ENCODE measurements at regions not wholly inside any gene's neighbourhood (a gene's known extent, or its start where the extent isn't known, plus 50 kb on each side); places are given as distances from the start of the nearest gene placed in this dataset.

- Histone ChIP-seq H3K36me3 (ENCODE audit: control insufficient read depth in 1 of 2, insufficient read depth in 2 of 2, low read length in 2 of 2) (no peaks in the 10 kb centered on the region), H3K9ac (ENCODE audit: low read depth in 1 of 2, low read length in 2 of 2) (no peak overlapping the region), H3K4me1 (ENCODE audit: control insufficient read depth in 1 of 2, insufficient read depth in 2 of 2, low read length in 2 of 2) (no peaks in the 10 kb centered on the region), H3K9me3 (ENCODE audit: control insufficient read depth in 1 of 2, low read length in 2 of 2) (no peaks in the 10 kb centered on the region), H3K27me3 (ENCODE audit: control insufficient read depth in 1 of 2, insufficient read depth in 2 of 2, low read length in 2 of 2) (no peaks in the 10 kb centered on the region), H3K27ac (ENCODE audit: low read depth, low read length) (no peak overlapping the region), H3K4me3 (ENCODE audit: low read depth in 1 of 2, low read length in 2 of 2) (no peak overlapping the region)
These were observed 828.9 kb downstream of the CDH11 start for GRCh38 chr16:64292953-64293352.

- Histone ChIP-seq H3K4me1 (ENCODE audit: control insufficient read depth in 1 of 2, insufficient read depth in 2 of 2, low read length in 2 of 2) (no peaks in the 10 kb centered on the region), H3K36me3 (ENCODE audit: control insufficient read depth in 1 of 2, insufficient read depth in 2 of 2, low read length in 2 of 2) (no peaks in the 10 kb centered on the region), H3K27ac (ENCODE audit: low read depth, low read length) (no peak overlapping the region), H3K9me3 (ENCODE audit: control insufficient read depth in 1 of 2, low read length in 2 of 2) (no peaks in the 10 kb centered on the region), H3K9ac (ENCODE audit: low read depth in 1 of 2, low read length in 2 of 2) (no peak overlapping the region), H3K27me3 (ENCODE audit: control insufficient read depth in 1 of 2, insufficient read depth in 2 of 2, low read length in 2 of 2) (no peaks in the 10 kb centered on the region), H3K4me3 (ENCODE audit: low read depth in 1 of 2, low read length in 2 of 2) (no peak overlapping the region)
These were observed 829.7 kb downstream of the CDH11 start for GRCh38 chr16:64292161-64292560.

GRCh38 chr16:64290461-64290860 is 831.4 kb downstream of the CDH11 start:
- Histone ChIP-seq H3K36me3 (ENCODE audit: control insufficient read depth in 1 of 2, insufficient read depth in 2 of 2, low read length in 2 of 2) (no peaks in the 10 kb centered on the region), H3K27ac (ENCODE audit: low read depth, low read length) (no peak overlapping the region), H3K4me3 (ENCODE audit: low read depth in 1 of 2, low read length in 2 of 2) (no peak overlapping the region), H3K9ac (ENCODE audit: low read depth in 1 of 2, low read length in 2 of 2) (no peak overlapping the region), H3K9me3 (ENCODE audit: control insufficient read depth in 1 of 2, low read length in 2 of 2) (peaks cover 0 to 4% of the 10 kb centered on the region in 2 donors), H3K27me3 (ENCODE audit: control insufficient read depth in 1 of 2, insufficient read depth in 2 of 2, low read length in 2 of 2) (no peaks in the 10 kb centered on the region), H3K4me1 (ENCODE audit: control insufficient read depth in 1 of 2, insufficient read depth in 2 of 2, low read length in 2 of 2) (no peaks in the 10 kb centered on the region)

GRCh38 chr16:64287655-64288528 is 834.0 kb downstream of the CDH11 start:
- Histone ChIP-seq H3K9me3 (ENCODE audit: control insufficient read depth in 1 of 2, low read length in 2 of 2) (peaks cover 0 to 4% of the 10 kb centered on the region in 2 donors), H3K36me3 (ENCODE audit: control insufficient read depth in 1 of 2, insufficient read depth in 2 of 2, low read length in 2 of 2) (no peaks in the 10 kb centered on the region), H3K9ac (ENCODE audit: low read depth in 1 of 2, low read length in 2 of 2) (no peak overlapping the region), H3K27me3 (ENCODE audit: control insufficient read depth in 1 of 2, insufficient read depth in 2 of 2, low read length in 2 of 2) (no peaks in the 10 kb centered on the region), H3K4me3 (ENCODE audit: low read depth in 1 of 2, low read length in 2 of 2) (no peak overlapping the region), H3K4me1 (ENCODE audit: control insufficient read depth in 1 of 2, insufficient read depth in 2 of 2, low read length in 2 of 2) (no peaks in the 10 kb centered on the region), H3K27ac (ENCODE audit: low read depth, low read length) (no peak overlapping the region)

GRCh38 chr16:64282181-64282580 is 839.7 kb downstream of the CDH11 start:
- Histone ChIP-seq H3K4me3 (ENCODE audit: low read depth in 1 of 2, low read length in 2 of 2) (no peak overlapping the region), H3K9me3 (ENCODE audit: control insufficient read depth in 1 of 2, low read length in 2 of 2) (peaks cover 0 to 4% of the 10 kb centered on the region in 2 donors), H3K27me3 (ENCODE audit: control insufficient read depth in 1 of 2, insufficient read depth in 2 of 2, low read length in 2 of 2) (no peaks in the 10 kb centered on the region), H3K27ac (ENCODE audit: low read depth, low read length) (no peak overlapping the region), H3K9ac (ENCODE audit: low read depth in 1 of 2, low read length in 2 of 2) (no peak overlapping the region), H3K4me1 (ENCODE audit: control insufficient read depth in 1 of 2, insufficient read depth in 2 of 2, low read length in 2 of 2) (no peaks in the 10 kb centered on the region), H3K36me3 (ENCODE audit: control insufficient read depth in 1 of 2, insufficient read depth in 2 of 2, low read length in 2 of 2) (no peaks in the 10 kb centered on the region)

- no peak overlapping the region for H3K4me3 ChIP-seq (ENCODE audit: low read depth in 1 of 2, low read length in 2 of 2)
- no peaks in the 10 kb centered on the region for H3K4me1 ChIP-seq (ENCODE audit: control insufficient read depth in 1 of 2, insufficient read depth in 2 of 2, low read length in 2 of 2)
- H3K36me3 ChIP-seq (ENCODE audit: control insufficient read depth in 1 of 2, insufficient read depth in 2 of 2, low read length in 2 of 2) = no peaks in the 10 kb centered on the region
- H3K9ac ChIP-seq (ENCODE audit: low read depth in 1 of 2, low read length in 2 of 2) = no peak overlapping the region
- H3K27ac ChIP-seq (ENCODE audit: low read depth, low read length) = no peak overlapping the region
- no peaks in the 10 kb centered on the region for H3K27me3 ChIP-seq (ENCODE audit: control insufficient read depth in 1 of 2, insufficient read depth in 2 of 2, low read length in 2 of 2)
- H3K9me3 ChIP-seq (ENCODE audit: control insufficient read depth in 1 of 2, low read length in 2 of 2) = no peaks in the 10 kb centered on the region
These were observed 841.5 kb downstream of the CDH11 start for GRCh38 chr16:64280317-64280716.

- no peaks in the 10 kb centered on the region for H3K36me3 ChIP-seq (ENCODE audit: control insufficient read depth in 1 of 2, insufficient read depth in 2 of 2, low read length in 2 of 2)
- H3K27ac ChIP-seq (ENCODE audit: low read depth, low read length) = no peak overlapping the region
- no peak overlapping the region for H3K4me3 ChIP-seq (ENCODE audit: low read depth in 1 of 2, low read length in 2 of 2)
- no peak overlapping the region for H3K9ac ChIP-seq (ENCODE audit: low read depth in 1 of 2, low read length in 2 of 2)
- no peaks in the 10 kb centered on the region for H3K4me1 ChIP-seq (ENCODE audit: control insufficient read depth in 1 of 2, insufficient read depth in 2 of 2, low read length in 2 of 2)
- no peaks in the 10 kb centered on the region for H3K9me3 ChIP-seq (ENCODE audit: control insufficient read depth in 1 of 2, low read length in 2 of 2)
- H3K27me3 ChIP-seq (ENCODE audit: control insufficient read depth in 1 of 2, insufficient read depth in 2 of 2, low read length in 2 of 2) = no peaks in the 10 kb centered on the region
These were observed 843.7 kb downstream of the CDH11 start for GRCh38 chr16:64278196-64278595.

GRCh38 chr16:64276646-64277045 is 845.2 kb downstream of the CDH11 start:
- Histone ChIP-seq H3K27ac (ENCODE audit: low read depth, low read length) (no peak overlapping the region), H3K27me3 (ENCODE audit: control insufficient read depth in 1 of 2, insufficient read depth in 2 of 2, low read length in 2 of 2) (no peaks in the 10 kb centered on the region), H3K9ac (ENCODE audit: low read depth in 1 of 2, low read length in 2 of 2) (no peak overlapping the region), H3K4me3 (ENCODE audit: low read depth in 1 of 2, low read length in 2 of 2) (no peak overlapping the region), H3K9me3 (ENCODE audit: control insufficient read depth in 1 of 2, low read length in 2 of 2) (no peaks in the 10 kb centered on the region), H3K36me3 (ENCODE audit: control insufficient read depth in 1 of 2, insufficient read depth in 2 of 2, low read length in 2 of 2) (no peaks in the 10 kb centered on the region), H3K4me1 (ENCODE audit: control insufficient read depth in 1 of 2, insufficient read depth in 2 of 2, low read length in 2 of 2) (no peaks in the 10 kb centered on the region)

GRCh38 chr16:64272028-64272427 is 849.8 kb downstream of the CDH11 start:
- no peaks in the 10 kb centered on the region for H3K36me3 ChIP-seq (ENCODE audit: control insufficient read depth in 1 of 2, insufficient read depth in 2 of 2, low read length in 2 of 2)
- no peaks in the 10 kb centered on the region for H3K27me3 ChIP-seq (ENCODE audit: control insufficient read depth in 1 of 2, insufficient read depth in 2 of 2, low read length in 2 of 2)
- no peak overlapping the region for H3K27ac ChIP-seq (ENCODE audit: low read depth, low read length)
- H3K4me3 ChIP-seq (ENCODE audit: low read depth in 1 of 2, low read length in 2 of 2) = no peak overlapping the region
- H3K4me1 ChIP-seq (ENCODE audit: control insufficient read depth in 1 of 2, insufficient read depth in 2 of 2, low read length in 2 of 2) = no peaks in the 10 kb centered on the region
- no peak overlapping the region for H3K9ac ChIP-seq (ENCODE audit: low read depth in 1 of 2, low read length in 2 of 2)
- H3K9me3 ChIP-seq (ENCODE audit: control insufficient read depth in 1 of 2, low read length in 2 of 2) = no peaks in the 10 kb centered on the region

- H3K4me1 ChIP-seq (ENCODE audit: control insufficient read depth in 1 of 2, insufficient read depth in 2 of 2, low read length in 2 of 2) = no peaks in the 10 kb centered on the region
- no peaks in the 10 kb centered on the region for H3K9me3 ChIP-seq (ENCODE audit: control insufficient read depth in 1 of 2, low read length in 2 of 2)
- H3K36me3 ChIP-seq (ENCODE audit: control insufficient read depth in 1 of 2, insufficient read depth in 2 of 2, low read length in 2 of 2) = no peaks in the 10 kb centered on the region
- no peak overlapping the region for H3K9ac ChIP-seq (ENCODE audit: low read depth in 1 of 2, low read length in 2 of 2)
- H3K4me3 ChIP-seq (ENCODE audit: low read depth in 1 of 2, low read length in 2 of 2) = no peak overlapping the region
- no peaks in the 10 kb centered on the region for H3K27me3 ChIP-seq (ENCODE audit: control insufficient read depth in 1 of 2, insufficient read depth in 2 of 2, low read length in 2 of 2)
- H3K27ac ChIP-seq (ENCODE audit: low read depth, low read length) = no peak overlapping the region
These were observed 852.1 kb downstream of the CDH11 start for GRCh38 chr16:64269756-64270155.
